GM06990 (cell line): ENCODE measurements at regions not wholly inside any gene's neighbourhood (a gene's known extent, or its start where the extent isn't known, plus 50 kb on each side); places are given as distances from the start of the nearest gene placed in this dataset.
"Not testable (repeated sequence)": the region's sequence is repeated elsewhere in the genome, so short reads cannot be mapped to it uniquely, and the experiment has no call there.

Experiments used
- DNase-seq: peaks from one replicate; pipeline ENCODE4 v3.0.0-alpha.2; 2011; ENCODE audit not compliant: insufficient read length; ENCODE audit errors: extremely low read depth
- H3K27me3 ChIP-seq: replicated peaks from 2 replicates; pipeline ENCODE4 v1.6.0; 2011; ENCODE audit warnings: low read length; ENCODE audit not compliant: control insufficient read depth, insufficient read depth
- H3K36me3 ChIP-seq: 2 replicates; pipeline ENCODE4 v1.5.1; 2011; ENCODE audit warnings: low read length; ENCODE audit not compliant: control insufficient read depth, insufficient read depth
- H3K4me3 ChIP-seq: replicated peaks from 2 replicates; pipeline ENCODE4 v1.5.1; 2011; ENCODE audit warnings: low read depth, mild to moderate bottlenecking, control low read depth, low read length
- TF ChIP-seq, protein P1 (sequence below): IDR thresholded peaks from 2 replicates; pipeline ENCODE4 v1.5.1; 2011; ENCODE audit warnings: low read length, control low read depth, mild to moderate bottlenecking, inconsistent platforms; ENCODE audit not compliant: insufficient read depth, poor library complexity, severe bottlenecking

DNA sequence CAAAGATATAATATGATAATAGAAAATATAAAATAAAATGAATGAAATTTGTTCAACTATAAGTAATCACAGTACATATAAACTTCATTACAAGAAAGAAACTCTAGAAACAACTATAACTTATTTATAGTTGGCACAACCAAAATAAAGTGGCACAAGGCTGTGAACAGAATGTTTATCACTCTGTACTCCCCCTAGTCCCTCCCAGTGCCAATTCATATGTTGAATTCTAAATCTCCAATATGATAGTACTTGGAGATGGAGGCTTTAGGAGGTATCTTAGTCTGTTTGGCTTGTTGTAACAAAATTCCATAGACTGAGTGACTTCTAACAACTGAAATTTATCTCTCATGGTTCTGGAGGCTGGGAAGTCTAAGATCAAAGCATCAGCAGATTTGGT lies 145.0 kb upstream of the TMEM229A start:
- no peak overlapping the region for H3K4me3 ChIP-seq
- no peak for DNase-seq
- TF ChIP-seq, protein P1, sequence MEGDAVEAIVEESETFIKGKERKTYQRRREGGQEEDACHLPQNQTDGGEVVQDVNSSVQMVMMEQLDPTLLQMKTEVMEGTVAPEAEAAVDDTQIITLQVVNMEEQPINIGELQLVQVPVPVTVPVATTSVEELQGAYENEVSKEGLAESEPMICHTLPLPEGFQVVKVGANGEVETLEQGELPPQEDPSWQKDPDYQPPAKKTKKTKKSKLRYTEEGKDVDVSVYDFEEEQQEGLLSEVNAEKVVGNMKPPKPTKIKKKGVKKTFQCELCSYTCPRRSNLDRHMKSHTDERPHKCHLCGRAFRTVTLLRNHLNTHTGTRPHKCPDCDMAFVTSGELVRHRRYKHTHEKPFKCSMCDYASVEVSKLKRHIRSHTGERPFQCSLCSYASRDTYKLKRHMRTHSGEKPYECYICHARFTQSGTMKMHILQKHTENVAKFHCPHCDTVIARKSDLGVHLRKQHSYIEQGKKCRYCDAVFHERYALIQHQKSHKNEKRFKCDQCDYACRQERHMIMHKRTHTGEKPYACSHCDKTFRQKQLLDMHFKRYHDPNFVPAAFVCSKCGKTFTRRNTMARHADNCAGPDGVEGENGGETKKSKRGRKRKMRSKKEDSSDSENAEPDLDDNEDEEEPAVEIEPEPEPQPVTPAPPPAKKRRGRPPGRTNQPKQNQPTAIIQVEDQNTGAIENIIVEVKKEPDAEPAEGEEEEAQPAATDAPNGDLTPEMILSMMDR = no peak
- H3K27me3 ChIP-seq = no peaks in the 10 kb centered on the region
- no peaks in the 10 kb centered on the region for H3K36me3 ChIP-seq

- not testable (repeated sequence) for H3K4me3 ChIP-seq, H3K36me3 ChIP-seq, H3K27me3 ChIP-seq, DNase-seq
Observed at GRCh38 chr7:124171812-124172211, 138.9 kb upstream of the TMEM229A start.

- Histone ChIP-seq H3K4me3 (no peak overlapping the region), H3K36me3 (no peaks in the 10 kb centered on the region), H3K27me3 (no peaks in the 10 kb centered on the region)
- no peak for DNase-seq
- TF ChIP-seq, protein P1 = peak; percentile 32
Observed at GRCh38 chr7:124171068-124171467, 138.2 kb upstream of the TMEM229A start.

DNA sequence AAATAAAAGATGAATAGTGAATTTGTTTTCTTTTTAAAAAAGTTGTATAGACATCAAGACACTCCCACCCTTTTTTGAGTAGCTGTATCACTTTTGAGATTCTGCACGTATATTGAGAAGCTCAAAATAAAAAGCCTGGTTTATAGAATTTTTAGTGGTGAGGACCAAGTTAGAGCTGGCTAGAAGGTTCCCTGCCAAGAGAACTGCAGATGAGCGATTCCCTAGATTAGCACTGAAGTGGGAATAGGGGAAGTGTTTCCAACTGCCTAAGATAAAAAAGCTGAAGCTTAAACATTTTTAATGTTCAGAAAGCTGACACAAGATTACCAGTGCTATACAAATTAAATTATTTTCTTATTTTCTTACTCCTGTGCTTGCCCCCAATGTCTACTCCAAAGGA lies 135.7 kb upstream of the TMEM229A start:
- no peak for DNase-seq

GRCh38 chr7:124162667-124163066 lies 129.8 kb upstream of the TMEM229A start:
- DNase-seq = no peak
- Histone ChIP-seq H3K4me3 (no peak overlapping the region), H3K36me3 (no peaks in the 10 kb centered on the region), H3K27me3 (no peaks in the 10 kb centered on the region)
- TF ChIP-seq, protein P1 = no peak

More for the DNA sequence above, 135.7 kb upstream of the TMEM229A start:
- Histone ChIP-seq H3K36me3 (no peaks in the 10 kb centered on the region), H3K27me3 (no peaks in the 10 kb centered on the region), H3K4me3 (no peak overlapping the region)
- TF ChIP-seq, protein P1 = no peak

GRCh38 chr7:124155432-124156022 lies 122.7 kb upstream of the TMEM229A start:
- Histone ChIP-seq H3K27me3 (no peaks in the 10 kb centered on the region), H3K4me3 (no peak overlapping the region), H3K36me3 (no peaks in the 10 kb centered on the region)
- TF ChIP-seq, protein P1 = peak; percentile 32
- no peak for DNase-seq
